ENCODE measurements at regions not wholly inside any gene's neighbourhood (a gene's known extent, or its start where the extent isn't known, plus 50 kb on each side); places are given as distances from the start of the nearest gene placed in this dataset.

DNA sequence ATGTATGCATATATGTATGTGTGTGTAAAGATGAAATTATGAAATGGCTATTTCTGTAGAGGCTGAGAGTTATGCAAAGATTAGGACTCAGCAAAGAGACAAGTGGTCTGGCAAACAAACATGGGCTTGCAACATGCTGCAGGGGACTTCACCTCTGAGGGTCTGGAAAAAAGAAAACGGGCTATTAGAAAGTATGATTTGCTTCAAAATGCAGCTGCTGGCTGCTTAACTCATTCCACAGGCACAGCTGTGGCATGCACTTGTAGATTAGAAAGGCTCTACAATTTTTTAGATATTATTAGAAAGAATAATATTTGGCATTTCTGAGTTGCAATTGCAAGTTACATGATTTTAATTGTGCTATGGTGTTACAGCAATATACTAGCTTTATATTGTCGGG is 90.4 kb downstream of the ADAMTS1 start:
- TF ChIP-seq, protein P1, sequence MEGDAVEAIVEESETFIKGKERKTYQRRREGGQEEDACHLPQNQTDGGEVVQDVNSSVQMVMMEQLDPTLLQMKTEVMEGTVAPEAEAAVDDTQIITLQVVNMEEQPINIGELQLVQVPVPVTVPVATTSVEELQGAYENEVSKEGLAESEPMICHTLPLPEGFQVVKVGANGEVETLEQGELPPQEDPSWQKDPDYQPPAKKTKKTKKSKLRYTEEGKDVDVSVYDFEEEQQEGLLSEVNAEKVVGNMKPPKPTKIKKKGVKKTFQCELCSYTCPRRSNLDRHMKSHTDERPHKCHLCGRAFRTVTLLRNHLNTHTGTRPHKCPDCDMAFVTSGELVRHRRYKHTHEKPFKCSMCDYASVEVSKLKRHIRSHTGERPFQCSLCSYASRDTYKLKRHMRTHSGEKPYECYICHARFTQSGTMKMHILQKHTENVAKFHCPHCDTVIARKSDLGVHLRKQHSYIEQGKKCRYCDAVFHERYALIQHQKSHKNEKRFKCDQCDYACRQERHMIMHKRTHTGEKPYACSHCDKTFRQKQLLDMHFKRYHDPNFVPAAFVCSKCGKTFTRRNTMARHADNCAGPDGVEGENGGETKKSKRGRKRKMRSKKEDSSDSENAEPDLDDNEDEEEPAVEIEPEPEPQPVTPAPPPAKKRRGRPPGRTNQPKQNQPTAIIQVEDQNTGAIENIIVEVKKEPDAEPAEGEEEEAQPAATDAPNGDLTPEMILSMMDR (IDR thresholded peaks at IDR 0.05), result no peak
- no peak for TF ChIP-seq POLR2A (IDR thresholded peaks at IDR 0.05)
